A549 (cell line): ENCODE measurements at regions not wholly inside any gene's neighbourhood (a gene's known extent, or its start where the extent isn't known, plus 50 kb on each side); places are given as distances from the start of the nearest gene placed in this dataset.

ENCODE experiments used
- ATAC-seq, 2 experiments: fragments of 200-7000 bp in 1 of 2; fragments of >200 bp in 1 of 2; cut with Nextera tagmentation in 1 of 2; cut with Tn5 transposase in 1 of 2; 3 replicates each; pipeline versions ENCODE4 v1.8.0 to v1.9.1; 2018 to 2020; ENCODE audit warnings: mild to moderate bottlenecking in 1 of 2, moderate library complexity in 1 of 2
- CTCF ChIA-PET: fragments of 300-600 bp; sonication (Branson Sonifier 250); formaldehyde crosslinking; extraction: SDS; loops from one replicate; lab custom pipeline; 2021; ENCODE audit warnings: antibody characterized with exemption, inconsistent platforms; lab: Yijun Ruan, JAX
- POLR2A ChIA-PET: fragments of 350-600 bp; formaldehyde crosslinking; extraction: SDS; loops from one replicate; lab custom pipeline; 2021; ENCODE audit warnings: antibody characterized with exemption, inconsistent platforms; lab: Yijun Ruan, JAX
- DNase-seq, 2 experiments: peaks; one replicate each; pipeline versions ENCODE4 v3.0.0 to v3.0.0-alpha.2; 2011 to 2016; ENCODE audit warnings: low read depth in 1 of 2, low spot score in 1 of 2
- FAIRE-seq: peaks from 2 replicates; lab custom pipeline; 2011; peaks lifted over from hg19 to GRCh38; lab: Jason Lieb, UNC
- H3K27ac ChIP-seq, 2 experiments: fragments of >200 bp; sonication (Bioruptor Twin); formaldehyde crosslinking; 3 replicates each; pipeline ENCODE4 v1.5.1; 2016 to 2017
- H3K4me1 ChIP-seq: fragments of >200 bp; sonication (Bioruptor Twin); formaldehyde crosslinking; 3 replicates; pipeline ENCODE4 v1.6.1; 2016
- H3K4me2 ChIP-seq: fragments of >200 bp; sonication (Bioruptor Twin); formaldehyde crosslinking; 3 replicates; pipeline ENCODE4 v1.6.1; 2016
- H3K4me3 ChIP-seq: fragments of >200 bp; sonication (Bioruptor Twin); formaldehyde crosslinking; 3 replicates; pipeline ENCODE4 v1.5.1; 2016
- H3K9me3 ChIP-seq: fragments of >200 bp; sonication (Bioruptor Twin); formaldehyde crosslinking; 3 replicates; pipeline ENCODE4 v1.6.1; 2016
- ATOH8 ChIP-seq: fragments of 250-450 bp; sonication (Bioruptor Pico); IDR thresholded peaks from 2 replicates; pipeline ENCODE4 v1.5.0; 2020; ENCODE audit warnings: low read depth, mild to moderate bottlenecking, moderate library complexity
- BHLHE40 ChIP-seq: IDR thresholded peaks from 2 replicates; pipeline ENCODE4 v1.6.1; 2012; ENCODE audit warnings: low read depth, low read length, inconsistent platforms
- CBX2 ChIP-seq: fragments of 200-600 bp; sonication (generic); IDR thresholded peaks from 2 replicates; pipeline ENCODE4 v1.6.1; 2016; ENCODE audit warnings: low read depth, mild to moderate bottlenecking, borderline replicate concordance
- CBX8 ChIP-seq: fragments of 200-600 bp; sonication (generic); IDR thresholded peaks from 2 replicates; pipeline ENCODE4 v1.6.1; 2016
- CEBPB ChIP-seq, 2 experiments: fragments of >200 bp in 1 of 2; sonication (Bioruptor Twin) in 1 of 2; formaldehyde crosslinking in 1 of 2; IDR thresholded peaks; 2 replicates each; pipeline ENCODE4 v1.6.1; 2012 to 2016
- CHD2 ChIP-seq: fragments of 150-350 bp; IDR thresholded peaks from 2 replicates; pipeline ENCODE4 v1.6.1; 2014; ENCODE audit warnings: low read length; ENCODE audit not compliant: partially characterized antibody
- CTCF ChIP-seq: fragments of >200 bp; sonication (Bioruptor Twin); formaldehyde crosslinking; IDR thresholded peaks from 3 replicates; pipeline ENCODE4 v1.5.1; 2016
- EHMT2 ChIP-seq: fragments of 200-600 bp; sonication (generic); IDR thresholded peaks from 2 replicates; pipeline ENCODE4 v1.6.1; 2016; ENCODE audit warnings: antibody characterized with exemption, low read depth, mild to moderate bottlenecking, moderate library complexity
- ESRRA ChIP-seq: fragments of 150-350 bp; IDR thresholded peaks from 2 replicates; pipeline ENCODE4 v1.6.1; 2014; ENCODE audit warnings: mild to moderate bottlenecking, low read length, borderline replicate concordance
- FOSB ChIP-seq: fragments of 250-450 bp; sonication (Bioruptor Pico); IDR thresholded peaks from 2 replicates; pipeline ENCODE4 v1.5.0; 2020; ENCODE audit warnings: mild to moderate bottlenecking, moderate library complexity
- FOXS1 ChIP-seq: fragments of 250-450 bp; sonication (Bioruptor Pico); IDR thresholded peaks from 2 replicates; pipeline ENCODE4 v1.5.0; 2020; ENCODE audit warnings: mild to moderate bottlenecking, moderate library complexity
- HDAC2 ChIP-seq: fragments of 200-600 bp; sonication (generic); IDR thresholded peaks from 2 replicates; pipeline ENCODE4 v1.6.1; 2016
- HEYL ChIP-seq: fragments of 250-450 bp; sonication (Bioruptor Pico); IDR thresholded peaks from 2 replicates; pipeline ENCODE4 v1.8.0; 2021; ENCODE audit warnings: mild to moderate bottlenecking, moderate library complexity
- HMGXB4 ChIP-seq: fragments of 250-450 bp; sonication (Bioruptor Pico); IDR thresholded peaks from 2 replicates; pipeline ENCODE4 v1.5.0; 2021; ENCODE audit warnings: mild to moderate bottlenecking, moderate library complexity, borderline replicate concordance
- HOXB5 ChIP-seq: fragments of 250-450 bp; sonication (Bioruptor Pico); IDR thresholded peaks from 2 replicates; pipeline ENCODE4 v1.5.0; 2020; ENCODE audit warnings: mild to moderate bottlenecking, moderate library complexity
- JUN ChIP-seq, 2 experiments: fragments of >200 bp; sonication (Bioruptor Twin); formaldehyde crosslinking; IDR thresholded peaks; 2 replicates in 1 of 2; 3 replicates in 1 of 2; pipeline ENCODE4 v1.6.1; 2016 to 2017
- PHF8 ChIP-seq: fragments of 200-600 bp; sonication (generic); IDR thresholded peaks from 2 replicates; pipeline ENCODE4 v1.6.1; 2016; ENCODE audit warnings: low read depth, mild to moderate bottlenecking, antibody characterized with exemption, moderate library complexity, borderline replicate concordance
- RAD21 ChIP-seq, 2 experiments: fragments of >200 bp in 1 of 2; sonication (Bioruptor Twin) in 1 of 2; formaldehyde crosslinking in 1 of 2; IDR thresholded peaks in 1 of 2; conservative IDR thresholded peaks in 1 of 2; 2 replicates in 1 of 2; 3 replicates in 1 of 2; pipeline ENCODE4 v1.6.1; 2012 to 2018; ENCODE audit warnings: inconsistent platforms in 1 of 2
- SMC3 ChIP-seq: fragments of >200 bp; sonication (Bioruptor Twin); formaldehyde crosslinking; IDR thresholded peaks from 3 replicates; pipeline ENCODE4 v1.6.1; 2018; ENCODE audit warnings: inconsistent platforms
- ZFP36 ChIP-seq: fragments of 450-650 bp; IDR thresholded peaks from 2 replicates; pipeline ENCODE4 v1.6.1; 2014; ENCODE audit warnings: borderline replicate concordance; ENCODE audit not compliant: partially characterized antibody
- ZSCAN20 ChIP-seq: fragments of 250-450 bp; sonication (Bioruptor Pico); IDR thresholded peaks from 2 replicates; pipeline ENCODE4 v1.8.0; 2022; ENCODE audit warnings: mild to moderate bottlenecking, moderate library complexity
- WGBS: methylation state at CpG from one replicate; pipeline ENCODE4 v1.1.6; 2017; ENCODE audit errors: missing lambda C conversion rate; 5-methylcytosine and 5-hydroxymethylcytosine counted together

GRCh38 chr3:83655083-83655482, 1303.7 kb upstream of the CADM2 start:
- ATAC-seq = no peak
- no peak overlapping the region for H3K27ac ChIP-seq
- H3K4me2 ChIP-seq = no peak overlapping the region
- no peaks in the 10 kb centered on the region for H3K4me1 ChIP-seq
- TF ChIP-seq CHD2 (no peak), BHLHE40 (no peak), HDAC2 (no peak), CBX8 (no peak)
- ChIA-PET CTCF (no interaction called here), POLR2A (no interaction called here)
- no peak for DNase-seq
- H3K4me3 ChIP-seq = no peak overlapping the region
- no peak for FAIRE-seq
- H3K9me3 ChIP-seq = no peaks in the 10 kb centered on the region; the same call in 2 of the 3 replicates
- 71% methylated on average over 1 of the region's 1 CpG for WGBS

- no peak overlapping the region for H3K27ac ChIP-seq
- FAIRE-seq (no peak), ATAC-seq (no peak), DNase-seq (no peak)
- H3K4me1 ChIP-seq = no peaks in the 10 kb centered on the region
- CTCF ChIA-PET = no interaction called here
- no peaks in the 10 kb centered on the region for H3K9me3 ChIP-seq
- TF ChIP-seq SMC3 = no peak
- TF ChIP-seq FOXS1 = no peak
- no peak for TF ChIP-seq JUN (IDR thresholded peaks at IDR 0.05)
- TF ChIP-seq CBX2 = no peak
- no peak for TF ChIP-seq PHF8
- no peak for TF ChIP-seq ZSCAN20
- no peak for TF ChIP-seq CTCF
- no peak for TF ChIP-seq ESRRA
- no peak for TF ChIP-seq ATOH8 (CRISPR knock-in tag)
- no peak overlapping the region for H3K4me3 ChIP-seq
- POLR2A ChIA-PET = no interaction called here
- H3K4me2 ChIP-seq = no peak overlapping the region
- WGBS = 13% methylated on average over 4 of the region's 4 CpGs
Observed at GRCh38 chr3:83662381-83662960, 1296.3 kb upstream of the CADM2 start.

- FAIRE-seq = no peak
Observed at GRCh38 chr3:83670416-83670815, 1288.4 kb upstream of the CADM2 start.

More at GRCh38 chr3:83670416-83670815, 1288.4 kb upstream of the CADM2 start:
- no peaks in the 10 kb centered on the region for H3K4me1 ChIP-seq
- no peak overlapping the region for H3K27ac ChIP-seq
- ATAC-seq = no peak
- TF ChIP-seq BHLHE40 (no peak), FOSB (CRISPR knock-in tag) (no peak), RAD21 (conservative IDR thresholded peaks at IDR 0.05 in 1 of 2, IDR thresholded peaks at IDR 0.05 in 1 of 2) (no peak), HMGXB4 (CRISPR knock-in tag) (no peak), ZSCAN20 (no peak), EHMT2 (no peak), ZFP36 (no peak), CEBPB (IDR thresholded peaks at IDR 0.05) (no peak), ATOH8 (CRISPR knock-in tag) (no peak), HEYL (CRISPR knock-in tag) (no peak), HOXB5 (CRISPR knock-in tag) (no peak)
- no peak overlapping the region for H3K4me3 ChIP-seq
- no peaks in the 10 kb centered on the region for H3K9me3 ChIP-seq
- ChIA-PET CTCF (no interaction called here), POLR2A (no interaction called here)
- 33% methylated on average over 1 of the region's 1 CpG for WGBS
- no peak overlapping the region for H3K4me2 ChIP-seq
- no peak for DNase-seq
